ENCODE measurements at regions not wholly inside any gene's neighbourhood (a gene's known extent, or its start where the extent isn't known, plus 50 kb on each side); places are given as distances from the start of the nearest gene placed in this dataset.
"Not testable (repeated sequence)": the region's sequence is repeated elsewhere in the genome, so short reads cannot be mapped to it uniquely, and the experiment has no call there.

- TF ChIP-seq CTCF (IDR thresholded peaks at IDR 0.05), result no peak
Measured at GRCh38 chr2:88897715-88898114, 206.2 kb downstream of the RPIA start.

GRCh38 chr2:88903749-88904353 lies 212.4 kb downstream of the RPIA start:
- H3K36me3 ChIP-seq, result no peaks in the 10 kb centered on the region
- no peaks in the 10 kb centered on the region for H3K4me1 ChIP-seq
- H3K9me3 ChIP-seq, result peaks cover 0 to 3% (median 0%) of the 10 kb centered on the region in 11 donors
- no peak overlapping the region for H3K4me3 ChIP-seq
- intact Hi-C loops (cut with DNase I), result no loop called here
- WGBS, 2 donors, result 4 to 6% methylated on average over 2 of the region's 2 CpGs
- peaks cover 0 to 39% (median 23%) of the 10 kb centered on the region in 7 donors for H3K27me3 ChIP-seq
- ATAC-seq (peak in 3 of 8 donors; percentile 58 to 68 (median 65)), DNase-seq (peak in 1 of 2 donors; percentile 6)
- peak; percentile 57 to 82 (median 72) for TF ChIP-seq CTCF (IDR thresholded peaks at IDR 0.05)
- no peak overlapping the region for H3K27ac ChIP-seq

More at GRCh38 chr2:88897715-88898114, 206.2 kb downstream of the RPIA start:
- intact Hi-C loops (cut with DNase I), result no loop called here
- no peak for ATAC-seq
- Histone ChIP-seq H3K4me3 (no peak overlapping the region), H3K9me3 (peaks cover 0 to 3% (median 0%) of the 10 kb centered on the region in 11 donors), H3K27me3 (peaks cover 0 to 68% (median 27%) of the 10 kb centered on the region in 7 donors), H3K36me3 (no peaks in the 10 kb centered on the region), H3K27ac (no peak overlapping the region), H3K4me1 (no peaks in the 10 kb centered on the region)
- 2 to 23% methylated on average over 1 of the region's 1 CpG for WGBS, 2 donors
- no peak for DNase-seq

- intact Hi-C loops (cut with DNase I), result no loop called here
- H3K4me1 ChIP-seq, result no peaks in the 10 kb centered on the region
- no peak for DNase-seq
- no peak for TF ChIP-seq CTCF (IDR thresholded peaks at IDR 0.05)
- ATAC-seq, result no peak
- H3K27me3 ChIP-seq, result peaks cover 0 to 11% (median 3%) of the 10 kb centered on the region in 7 donors
- H3K9me3 ChIP-seq, result no peaks in the 10 kb centered on the region
- no peak overlapping the region for H3K4me3 ChIP-seq
- no peak overlapping the region for H3K27ac ChIP-seq
- no peaks in the 10 kb centered on the region for H3K36me3 ChIP-seq
Measured at GRCh38 chr2:88913280-88913679, 221.8 kb downstream of the RPIA start.

- no peak overlapping the region for H3K27ac ChIP-seq
- no peaks in the 10 kb centered on the region for H3K4me1 ChIP-seq
- no peaks in the 10 kb centered on the region for H3K9me3 ChIP-seq
- no peak overlapping the region for H3K4me3 ChIP-seq
- ATAC-seq, result no peak
- H3K27me3 ChIP-seq, result peaks cover 0 to 4% (median 0%) of the 10 kb centered on the region in 7 donors
- no peaks in the 10 kb centered on the region for H3K36me3 ChIP-seq
- TF ChIP-seq CTCF (IDR thresholded peaks at IDR 0.05), result peak in 8 of 9 donors; percentile 18 to 71 (median 60)
- 61 to 73% methylated on average over 7 of the region's 7 CpGs for WGBS, 2 donors
- DNase-seq, result no peak
- intact Hi-C loops (cut with DNase I), result loop anchor here in 2 of 10 donors (5.0 kb wide), 2 partner anchors 42 to 177 kb away; no protein-coding TSS in a partner anchor
Measured at GRCh38 chr2:88919087-88919738, 227.7 kb downstream of the RPIA start.

- not testable (repeated sequence) for H3K4me1 ChIP-seq
Measured at GRCh38 chr2:88920399-88920798, 228.9 kb downstream of the RPIA start.

More at GRCh38 chr2:88920399-88920798, 228.9 kb downstream of the RPIA start:
- 92 to 94% methylated on average over 31 of the region's 31 CpGs for WGBS, 2 donors
- H3K9me3 ChIP-seq; DNase-seq; intact Hi-C loops (cut with DNase I); H3K27me3 ChIP-seq; H3K36me3 ChIP-seq; H3K4me3 ChIP-seq; ATAC-seq; H3K27ac ChIP-seq: not testable (repeated sequence)
